ENCODE measurements at regions not wholly inside any gene's neighbourhood (a gene's known extent, or its start where the extent isn't known, plus 50 kb on each side); places are given as distances from the start of the nearest gene placed in this dataset.

GRCh38 chr20:58162986-58163385 lies 65.5 kb downstream of the ANKRD60 start:
- H3K79me2 ChIP-seq (ENCODE audit: low read length): no peaks in the 10 kb centered on the region
- no peaks in the 10 kb centered on the region for H3K4me1 ChIP-seq (ENCODE audit: low read length)
- no peaks in the 10 kb centered on the region for H3K9me3 ChIP-seq (ENCODE audit: low read length)
- H4K20me1 ChIP-seq (ENCODE audit: insufficient read depth, low read depth, low read length): no peaks in the 10 kb centered on the region
- no peak overlapping the region for H3K9ac ChIP-seq (ENCODE audit: low read length)
- H2AFZ ChIP-seq (ENCODE audit: low read length): no peak overlapping the region
- no peaks in the 10 kb centered on the region for H3K36me3 ChIP-seq (ENCODE audit: insufficient read depth, low read length)
- H3K27ac ChIP-seq (ENCODE audit: low read length): no peak overlapping the region
- no peak overlapping the region for H3K4me2 ChIP-seq (ENCODE audit: low read depth, low read length, poor library complexity, severe bottlenecking)
- no peaks in the 10 kb centered on the region for H3K9me2 ChIP-seq (replicated peaks; ENCODE audit: insufficient read depth, low read length)
- H3K27me3 ChIP-seq (ENCODE audit: low read length): no peaks in the 10 kb centered on the region
- DNase-seq: no peak
- H3K4me3 ChIP-seq (ENCODE audit: low read length): no peak overlapping the region

DNA sequence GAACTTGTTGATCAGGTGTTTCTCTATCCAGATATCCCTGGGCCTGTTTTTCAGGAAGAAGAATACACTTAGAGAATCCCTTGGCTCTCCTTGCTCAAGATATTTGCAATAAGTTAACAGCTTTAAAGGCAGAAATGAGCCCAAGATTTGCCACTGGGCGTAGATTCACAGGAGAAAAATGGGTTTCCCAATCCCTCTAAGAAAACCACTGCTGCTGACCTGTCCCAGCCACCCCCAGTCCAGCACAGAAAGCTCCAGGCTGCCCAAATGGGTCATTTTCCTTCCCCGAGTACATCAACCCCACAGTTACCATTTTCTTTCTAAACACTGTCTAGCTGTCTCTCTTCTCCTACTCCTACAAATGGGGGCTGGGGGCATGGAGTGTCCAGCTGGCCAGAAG lies 67.3 kb downstream of the ANKRD60 start:
- H3K4me1 ChIP-seq (ENCODE audit: low read length): no peaks in the 10 kb centered on the region
- H3K4me2 ChIP-seq (ENCODE audit: low read depth, low read length, poor library complexity, severe bottlenecking): no peak overlapping the region
- no peak overlapping the region for H3K9ac ChIP-seq (ENCODE audit: low read length)
- H3K27me3 ChIP-seq (ENCODE audit: low read length): no peaks in the 10 kb centered on the region
- H3K27ac ChIP-seq (ENCODE audit: low read length): no peak overlapping the region
- no peaks in the 10 kb centered on the region for H4K20me1 ChIP-seq (ENCODE audit: insufficient read depth, low read depth, low read length)
- no peaks in the 10 kb centered on the region for H3K9me2 ChIP-seq (replicated peaks; ENCODE audit: insufficient read depth, low read length)
- H3K9me3 ChIP-seq (ENCODE audit: low read length): no peaks in the 10 kb centered on the region
- no peak for DNase-seq
- no peak overlapping the region for H3K4me3 ChIP-seq (ENCODE audit: low read length)
- no peaks in the 10 kb centered on the region for H3K36me3 ChIP-seq (ENCODE audit: insufficient read depth, low read length)
- H2AFZ ChIP-seq (ENCODE audit: low read length): no peak overlapping the region
- no peaks in the 10 kb centered on the region for H3K79me2 ChIP-seq (ENCODE audit: low read length)

GRCh38 chr20:58160451-58161061 lies 67.9 kb downstream of the ANKRD60 start:
- H3K4me3 ChIP-seq (ENCODE audit: low read length): no peak overlapping the region

GRCh38 chr20:58155148-58155925 lies 73.1 kb downstream of the ANKRD60 start:
- Histone ChIP-seq H3K4me2 (ENCODE audit: low read depth, low read length, poor library complexity, severe bottlenecking) (no peak overlapping the region), H3K79me2 (ENCODE audit: low read length) (no peaks in the 10 kb centered on the region), H4K20me1 (ENCODE audit: insufficient read depth, low read depth, low read length) (no peaks in the 10 kb centered on the region), H3K27ac (ENCODE audit: low read length) (no peak overlapping the region), H3K9me3 (ENCODE audit: low read length) (no peaks in the 10 kb centered on the region), H2AFZ (ENCODE audit: low read length) (no peak overlapping the region), H3K27me3 (ENCODE audit: low read length) (no peaks in the 10 kb centered on the region), H3K9ac (ENCODE audit: low read length) (no peak overlapping the region), H3K9me2 (replicated peaks; ENCODE audit: insufficient read depth, low read length) (no peaks in the 10 kb centered on the region), H3K4me3 (ENCODE audit: low read length) (no peak overlapping the region), H3K4me1 (ENCODE audit: low read length) (peaks cover 3% of the 10 kb centered on the region; the same call in 1 of the 2 replicates), H3K36me3 (ENCODE audit: insufficient read depth, low read length) (no peaks in the 10 kb centered on the region)
- no peak for DNase-seq

More at GRCh38 chr20:58160451-58161061, 67.9 kb downstream of the ANKRD60 start:
- no peaks in the 10 kb centered on the region for H3K9me2 ChIP-seq (replicated peaks; ENCODE audit: insufficient read depth, low read length)
- DNase-seq: no peak
- H3K9me3 ChIP-seq (ENCODE audit: low read length): no peaks in the 10 kb centered on the region
- H4K20me1 ChIP-seq (ENCODE audit: insufficient read depth, low read depth, low read length): no peaks in the 10 kb centered on the region
- H3K27me3 ChIP-seq (ENCODE audit: low read length): no peaks in the 10 kb centered on the region
- H3K4me1 ChIP-seq (ENCODE audit: low read length): no peaks in the 10 kb centered on the region
- H3K4me2 ChIP-seq (ENCODE audit: low read depth, low read length, poor library complexity, severe bottlenecking): no peak overlapping the region
- H3K27ac ChIP-seq (ENCODE audit: low read length): no peak overlapping the region
- H3K79me2 ChIP-seq (ENCODE audit: low read length): no peaks in the 10 kb centered on the region
- H2AFZ ChIP-seq (ENCODE audit: low read length): no peak overlapping the region
- no peak overlapping the region for H3K9ac ChIP-seq (ENCODE audit: low read length)
- no peaks in the 10 kb centered on the region for H3K36me3 ChIP-seq (ENCODE audit: insufficient read depth, low read length)

GRCh38 chr20:58154113-58154512 lies 74.3 kb downstream of the ANKRD60 start:
- H3K27me3 ChIP-seq (ENCODE audit: low read length): no peaks in the 10 kb centered on the region
- H3K9ac ChIP-seq (ENCODE audit: low read length): no peak overlapping the region
- DNase-seq: no peak
- H2AFZ ChIP-seq (ENCODE audit: low read length): no peak overlapping the region
- no peaks in the 10 kb centered on the region for H3K9me2 ChIP-seq (replicated peaks; ENCODE audit: insufficient read depth, low read length)
- no peak overlapping the region for H3K4me2 ChIP-seq (ENCODE audit: low read depth, low read length, poor library complexity, severe bottlenecking)
- no peaks in the 10 kb centered on the region for H3K9me3 ChIP-seq (ENCODE audit: low read length)
- H3K4me1 ChIP-seq (ENCODE audit: low read length): peaks cover 3% of the 10 kb centered on the region; the same call in 1 of the 2 replicates
- H3K4me3 ChIP-seq (ENCODE audit: low read length): no peak overlapping the region
- H3K36me3 ChIP-seq (ENCODE audit: insufficient read depth, low read length): no peaks in the 10 kb centered on the region
- H3K27ac ChIP-seq (ENCODE audit: low read length): no peak overlapping the region
- no peaks in the 10 kb centered on the region for H3K79me2 ChIP-seq (ENCODE audit: low read length)
- no peaks in the 10 kb centered on the region for H4K20me1 ChIP-seq (ENCODE audit: insufficient read depth, low read depth, low read length)

DNA sequence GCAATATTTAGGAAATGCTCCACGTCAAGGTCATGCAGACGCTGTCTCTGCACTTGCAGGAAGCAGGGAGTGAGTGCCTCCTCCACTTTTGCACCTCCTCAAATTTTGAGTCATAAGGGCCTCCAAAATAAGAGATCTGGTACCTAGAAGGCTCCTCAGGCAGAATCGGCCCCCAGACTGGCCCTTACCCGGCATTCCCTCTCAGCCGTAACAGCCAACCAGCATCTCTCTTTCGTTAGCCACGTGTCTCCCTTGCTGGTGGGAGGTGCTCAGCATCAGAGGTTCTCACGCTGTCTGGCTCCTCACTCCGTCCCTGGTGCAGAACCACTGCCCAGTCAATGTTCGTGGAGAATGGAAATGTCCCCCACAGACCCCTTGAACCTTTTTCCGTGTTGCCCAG lies 75.3 kb downstream of the ANKRD60 start:
- Histone ChIP-seq H2AFZ (ENCODE audit: low read length) (no peak overlapping the region), H3K4me2 (ENCODE audit: low read depth, low read length, poor library complexity, severe bottlenecking) (no peak overlapping the region), H4K20me1 (ENCODE audit: insufficient read depth, low read depth, low read length) (no peaks in the 10 kb centered on the region), H3K27ac (ENCODE audit: low read length) (no peak overlapping the region), H3K4me1 (ENCODE audit: low read length) (peaks cover 3% of the 10 kb centered on the region; the same call in 1 of the 2 replicates), H3K79me2 (ENCODE audit: low read length) (no peaks in the 10 kb centered on the region), H3K4me3 (ENCODE audit: low read length) (no peak overlapping the region), H3K9me3 (ENCODE audit: low read length) (no peaks in the 10 kb centered on the region), H3K9ac (ENCODE audit: low read length) (no peak overlapping the region), H3K9me2 (replicated peaks; ENCODE audit: insufficient read depth, low read length) (no peaks in the 10 kb centered on the region), H3K27me3 (ENCODE audit: low read length) (no peaks in the 10 kb centered on the region), H3K36me3 (ENCODE audit: insufficient read depth, low read length) (no peaks in the 10 kb centered on the region)
- DNase-seq: peak; percentile 54

- Histone ChIP-seq H3K9me3 (ENCODE audit: low read length) (no peaks in the 10 kb centered on the region), H3K4me3 (ENCODE audit: low read length) (no peak overlapping the region), H3K4me1 (ENCODE audit: low read length) (peaks cover 3% of the 10 kb centered on the region; the same call in 1 of the 2 replicates), H3K9ac (ENCODE audit: low read length) (no peak overlapping the region), H3K9me2 (replicated peaks; ENCODE audit: insufficient read depth, low read length) (no peaks in the 10 kb centered on the region), H3K79me2 (ENCODE audit: low read length) (no peaks in the 10 kb centered on the region), H3K36me3 (ENCODE audit: insufficient read depth, low read length) (no peaks in the 10 kb centered on the region), H4K20me1 (ENCODE audit: insufficient read depth, low read depth, low read length) (no peaks in the 10 kb centered on the region), H3K4me2 (ENCODE audit: low read depth, low read length, poor library complexity, severe bottlenecking) (no peak overlapping the region), H3K27ac (ENCODE audit: low read length) (no peak overlapping the region), H2AFZ (ENCODE audit: low read length) (no peak overlapping the region), H3K27me3 (ENCODE audit: low read length) (no peaks in the 10 kb centered on the region)
- peak; percentile 43 for DNase-seq
These were observed 77.7 kb downstream of the ANKRD60 start for GRCh38 chr20:58150772-58151171.

- H3K4me2 ChIP-seq (ENCODE audit: low read depth, low read length, poor library complexity, severe bottlenecking): no peak overlapping the region
- H3K27ac ChIP-seq (ENCODE audit: low read length): no peak overlapping the region
- no peak overlapping the region for H2AFZ ChIP-seq (ENCODE audit: low read length)
- no peaks in the 10 kb centered on the region for H3K4me1 ChIP-seq (ENCODE audit: low read length)
- no peaks in the 10 kb centered on the region for H3K9me2 ChIP-seq (replicated peaks; ENCODE audit: insufficient read depth, low read length)
- H3K79me2 ChIP-seq (ENCODE audit: low read length): no peaks in the 10 kb centered on the region
- H3K4me3 ChIP-seq (ENCODE audit: low read length): no peak overlapping the region
- no peak for DNase-seq
- H3K9ac ChIP-seq (ENCODE audit: low read length): no peak overlapping the region
- H3K27me3 ChIP-seq (ENCODE audit: low read length): no peaks in the 10 kb centered on the region
- no peaks in the 10 kb centered on the region for H3K36me3 ChIP-seq (ENCODE audit: insufficient read depth, low read length)
- H4K20me1 ChIP-seq (ENCODE audit: insufficient read depth, low read depth, low read length): no peaks in the 10 kb centered on the region
- H3K9me3 ChIP-seq (ENCODE audit: low read length): no peaks in the 10 kb centered on the region
These were observed 78.9 kb downstream of the ANKRD60 start for GRCh38 chr20:58149437-58150091.

Data from Karpas-422 (cell line).